Retinal pigment epithelial cell (primary cell): ENCODE measurements at regions not wholly inside any gene's neighbourhood (a gene's known extent, or its start where the extent isn't known, plus 50 kb on each side); places are given as distances from the start of the nearest gene placed in this dataset.

Source experiments
- DNase-seq: peaks from one replicate; pipeline ENCODE4 v3.0.0-alpha.2; 2010; ENCODE audit warnings: low read depth
- H3K4me3 ChIP-seq: 2 replicates; pipeline ENCODE4 v1.5.1; 2011; ENCODE audit warnings: mild to moderate bottlenecking, low read length, control low read depth, moderate library complexity
- TF ChIP-seq, protein P1 (sequence below): conservative IDR thresholded peaks from 2 replicates; pipeline ENCODE4 v1.5.1; 2011; ENCODE audit warnings: low read depth, low read length, control low read depth, inconsistent platforms

DNA sequence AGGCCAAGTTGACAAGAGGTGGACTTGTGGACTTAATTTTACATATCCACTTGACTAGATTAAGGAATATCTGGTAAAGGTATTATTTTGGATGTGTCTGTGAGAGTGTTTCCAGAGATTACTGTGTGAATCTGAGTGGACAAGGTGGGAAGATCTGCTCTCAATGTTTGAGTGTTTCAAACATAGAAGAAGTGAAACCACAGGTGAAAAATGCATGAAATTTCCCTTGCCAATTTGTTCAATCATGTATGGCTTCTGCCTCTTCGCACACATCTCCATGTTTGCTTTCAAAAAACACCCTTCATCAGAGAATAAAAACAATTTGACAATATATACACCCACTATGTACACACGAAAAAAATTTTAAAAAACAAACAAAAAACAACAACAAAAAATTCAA is 152.7 kb downstream of the SALL1 start:
- TF ChIP-seq, protein P1, sequence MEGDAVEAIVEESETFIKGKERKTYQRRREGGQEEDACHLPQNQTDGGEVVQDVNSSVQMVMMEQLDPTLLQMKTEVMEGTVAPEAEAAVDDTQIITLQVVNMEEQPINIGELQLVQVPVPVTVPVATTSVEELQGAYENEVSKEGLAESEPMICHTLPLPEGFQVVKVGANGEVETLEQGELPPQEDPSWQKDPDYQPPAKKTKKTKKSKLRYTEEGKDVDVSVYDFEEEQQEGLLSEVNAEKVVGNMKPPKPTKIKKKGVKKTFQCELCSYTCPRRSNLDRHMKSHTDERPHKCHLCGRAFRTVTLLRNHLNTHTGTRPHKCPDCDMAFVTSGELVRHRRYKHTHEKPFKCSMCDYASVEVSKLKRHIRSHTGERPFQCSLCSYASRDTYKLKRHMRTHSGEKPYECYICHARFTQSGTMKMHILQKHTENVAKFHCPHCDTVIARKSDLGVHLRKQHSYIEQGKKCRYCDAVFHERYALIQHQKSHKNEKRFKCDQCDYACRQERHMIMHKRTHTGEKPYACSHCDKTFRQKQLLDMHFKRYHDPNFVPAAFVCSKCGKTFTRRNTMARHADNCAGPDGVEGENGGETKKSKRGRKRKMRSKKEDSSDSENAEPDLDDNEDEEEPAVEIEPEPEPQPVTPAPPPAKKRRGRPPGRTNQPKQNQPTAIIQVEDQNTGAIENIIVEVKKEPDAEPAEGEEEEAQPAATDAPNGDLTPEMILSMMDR, result no peak
- H3K4me3 ChIP-seq, result no peak overlapping the region
- DNase-seq, result no peak

DNA sequence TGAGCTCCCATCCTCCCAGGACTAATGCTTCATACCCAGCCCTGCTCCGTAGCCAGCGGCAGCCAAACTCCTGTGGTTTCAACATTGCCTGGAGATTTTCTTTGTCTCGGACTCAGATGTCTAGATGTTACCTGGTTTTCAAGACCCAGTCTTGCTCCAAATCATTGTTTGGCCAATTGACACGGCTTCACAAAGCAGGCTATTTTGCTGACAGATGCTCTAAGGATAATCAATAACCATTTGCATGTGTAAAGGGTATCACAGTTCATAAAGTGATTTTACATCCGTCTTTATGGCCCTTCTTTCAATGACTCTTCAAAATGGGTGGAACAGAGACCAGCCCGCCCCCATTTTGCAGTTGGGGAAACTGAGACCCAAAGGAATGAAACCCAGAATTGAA is 153.4 kb downstream of the SALL1 start:
- no peak overlapping the region for H3K4me3 ChIP-seq
- no peak for DNase-seq
- TF ChIP-seq, protein P1, result no peak

DNA sequence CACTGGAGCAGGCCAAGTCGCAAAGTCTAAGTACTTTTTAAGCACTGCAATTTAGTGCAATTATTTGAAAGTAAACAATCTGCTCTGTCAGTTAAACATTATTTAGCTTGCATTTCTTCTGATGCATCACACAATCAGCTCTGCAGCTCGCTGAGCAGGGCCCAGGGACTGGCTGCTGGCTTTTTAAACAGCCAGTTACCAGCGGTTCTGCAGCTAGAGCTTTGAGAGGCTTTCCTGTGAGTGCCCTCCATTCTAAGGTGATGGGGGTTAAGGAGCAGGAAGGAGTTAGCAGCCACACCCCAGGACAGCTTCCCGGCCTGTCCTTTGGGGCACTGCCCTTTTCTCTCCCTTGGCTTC is 154.3 kb downstream of the SALL1 start:
- TF ChIP-seq, protein P1, result no peak
- DNase-seq, result no peak
- no peak overlapping the region for H3K4me3 ChIP-seq

DNA sequence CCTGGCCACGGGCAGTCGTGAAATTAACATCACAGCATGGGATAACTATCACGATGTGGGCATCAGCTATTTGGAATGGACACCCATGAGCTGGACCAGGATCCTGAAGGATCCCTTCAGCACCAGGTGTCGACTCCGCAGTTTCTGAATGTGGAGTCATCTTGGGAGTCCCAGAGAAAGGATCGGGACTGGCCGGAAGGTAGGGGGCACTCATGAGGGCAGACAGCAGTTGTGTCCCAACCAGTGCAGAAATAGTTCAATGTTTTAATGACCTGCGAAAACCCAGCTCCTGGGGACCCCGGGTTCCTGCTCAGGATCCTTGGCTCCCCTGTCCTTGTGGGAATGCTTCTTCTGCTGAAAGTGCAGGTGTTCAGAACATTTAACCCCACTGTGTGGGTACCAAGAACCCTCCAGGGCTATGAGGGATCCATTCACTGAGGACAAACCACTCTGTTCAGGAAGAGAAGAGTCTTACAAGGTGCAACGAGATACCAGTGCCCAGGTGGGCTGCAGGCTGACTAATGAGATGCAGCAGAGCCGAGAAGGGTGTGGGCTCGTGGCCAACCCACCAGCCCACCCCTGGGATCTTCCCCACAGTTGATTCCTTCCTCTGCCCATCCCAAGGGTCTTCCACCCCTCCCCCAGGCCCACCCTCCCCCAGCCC is 154.8 kb downstream of the SALL1 start:
- no peak for DNase-seq
- TF ChIP-seq, protein P1, result no peak
- H3K4me3 ChIP-seq, result no peak overlapping the region

DNA sequence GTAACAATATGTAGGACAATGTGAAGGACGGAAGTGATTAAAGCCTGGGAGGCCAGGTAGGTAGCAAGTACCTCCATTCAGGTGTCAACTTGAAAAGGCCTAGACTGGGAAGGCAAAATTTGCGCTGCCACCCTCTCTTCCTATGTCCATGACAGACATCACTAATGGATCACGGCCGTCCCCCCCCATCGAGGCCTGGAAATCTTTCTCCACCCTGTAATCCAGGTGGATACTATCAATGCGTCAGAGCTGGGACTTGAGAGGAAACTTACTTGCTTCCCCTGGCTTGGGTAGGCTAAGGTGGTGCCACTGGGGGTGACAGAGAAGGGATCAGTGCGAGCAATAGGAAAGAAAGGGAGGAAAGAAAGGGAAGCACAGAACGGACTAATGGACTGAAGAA is 156.1 kb downstream of the SALL1 start:
- H3K4me3 ChIP-seq, result no peak overlapping the region
- TF ChIP-seq, protein P1, result no peak
- DNase-seq, result no peak

DNA sequence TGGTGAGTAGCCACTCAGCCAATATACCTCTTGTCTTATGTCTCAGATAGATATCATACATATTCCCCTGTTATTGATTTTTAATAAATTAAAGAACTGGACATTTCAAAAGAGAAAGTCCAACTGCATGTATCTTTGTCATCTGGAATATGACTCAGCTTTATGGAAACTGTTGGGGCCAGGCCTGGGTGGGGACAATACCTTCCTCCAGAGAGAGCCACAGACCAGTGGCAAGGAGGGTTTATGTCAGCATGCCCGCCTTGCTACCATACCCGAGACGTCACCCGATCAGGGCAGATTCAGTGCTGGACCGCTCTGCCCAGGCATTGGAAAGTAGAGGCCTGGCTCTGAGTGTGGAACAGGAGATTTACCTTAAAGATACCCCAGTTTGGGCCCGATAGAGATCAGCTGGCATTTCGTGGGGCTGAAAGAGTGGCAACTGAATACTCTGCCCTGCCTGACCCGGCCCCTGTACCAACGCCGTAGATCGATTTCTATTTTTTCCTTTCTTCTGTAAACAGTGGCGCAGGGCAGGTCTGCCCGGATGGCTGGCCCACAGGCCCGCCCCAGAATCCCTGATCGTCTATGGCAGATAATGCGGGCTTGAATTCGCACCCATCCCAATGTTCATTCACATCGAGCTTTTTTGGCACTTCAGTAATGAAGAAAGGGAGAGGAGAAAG is 158.6 kb downstream of the SALL1 start:
- H3K4me3 ChIP-seq, result no peak overlapping the region
- no peak for DNase-seq
- TF ChIP-seq, protein P1, result no peak

DNA sequence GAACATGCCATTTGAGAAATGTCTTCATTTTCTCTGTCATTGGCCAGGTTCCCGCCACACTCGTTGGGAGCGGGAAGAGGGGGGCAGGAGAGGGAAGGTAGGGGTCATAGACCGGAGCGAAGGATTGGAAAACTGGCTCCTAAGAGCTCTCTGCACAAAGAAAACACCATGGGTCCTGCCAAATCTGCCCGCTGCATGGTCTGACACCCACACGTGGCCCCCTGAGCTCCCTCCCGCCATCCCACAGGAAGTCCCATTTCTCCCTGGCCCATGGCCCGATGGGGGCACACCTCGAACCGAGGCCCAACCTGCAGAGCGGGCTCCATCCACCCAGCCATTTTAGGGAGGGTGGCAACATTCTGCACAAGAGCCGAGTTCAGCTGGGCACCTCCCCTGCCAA is 159.6 kb downstream of the SALL1 start:
- no peak overlapping the region for H3K4me3 ChIP-seq
- TF ChIP-seq, protein P1, result no peak
- DNase-seq, result no peak
